B cell (primary cell): ENCODE measurements at regions not wholly inside any gene's neighbourhood (a gene's known extent, or its start where the extent isn't known, plus 50 kb on each side); places are given as distances from the start of the nearest gene placed in this dataset.

Source experiments
- ATAC-seq: fragments of 200-7000 bp; cut with Tn5 transposase; one replicate; pipeline ENCODE4 v1.10.0; 2021; ENCODE audit warnings: low read depth, mild to moderate bottlenecking, moderate number of reproducible peaks, moderate library complexity
- CTCF ChIA-PET: fragments of 350-600 bp; sonication (Branson Sonifier 250); formaldehyde crosslinking; loops from one replicate; lab custom pipeline; 2021; ENCODE audit warnings: antibody characterized with exemption, inconsistent platforms; lab: Charles Lee
- POLR2A ChIA-PET: fragments of 350-600 bp; sonication (Branson Sonifier 250); formaldehyde crosslinking; loops from one replicate; lab custom pipeline; 2021; ENCODE audit warnings: antibody characterized with exemption; lab: Charles Lee
- DNase-seq: peaks from one replicate; pipeline ENCODE4 v3.0.0; 2013
- H2AFZ ChIP-seq: 2 replicates; pipeline ENCODE4 v1.6.1; 2012; ENCODE audit warnings: mild to moderate bottlenecking, low read depth, low read length; ENCODE audit not compliant: insufficient read depth, poor library complexity, severe bottlenecking
- H3K27ac ChIP-seq, 2 donors: 1 replicate in 1 of 2; 2 replicates in 1 of 2; pipeline ENCODE4 v1.5.1; 2012 to 2013; ENCODE audit warnings: low read length in 2 of 2, mild to moderate bottlenecking in 2 of 2, moderate library complexity in 1 of 2
- H3K27me3 ChIP-seq, 4 experiments: fragments of 200-600 bp in 1 of 4; sonication (generic) in 1 of 4; replicated peaks in 1 of 4; 1 replicate in 2 of 4; 2 replicates in 2 of 4; pipeline versions ENCODE4 v1.6.1 to v1.7.0; 2013 to 2016; ENCODE audit warnings: low read length in 3 of 4, mild to moderate bottlenecking in 2 of 4, mixed read lengths in 1 of 4, moderate library complexity in 1 of 4; ENCODE audit not compliant: insufficient read depth in 4 of 4, control insufficient read depth in 3 of 4; ENCODE audit errors: control extremely low read depth in 1 of 4
- H3K36me3 ChIP-seq, 2 experiments: replicated peaks in 1 of 2; 1 replicate in 1 of 2; 2 replicates in 1 of 2; pipeline versions ENCODE4 v1.6.1 to v1.7.1; 2013; ENCODE audit warnings: low read length in 1 of 2; ENCODE audit not compliant: insufficient read depth in 2 of 2, control insufficient read depth in 1 of 2; ENCODE audit errors: control extremely low read depth in 1 of 2, extremely low read depth in 1 of 2
- H3K4me1 ChIP-seq, 2 donors: fragments of 200-600 bp in 1 of 2; sonication (generic) in 1 of 2; 1 replicate in 1 of 2; 2 replicates in 1 of 2; pipeline versions ENCODE4 v1.5.1 to v1.6.1; 2013 to 2017; ENCODE audit warnings: low read length in 2 of 2; ENCODE audit not compliant: control insufficient read depth in 2 of 2, insufficient read depth in 2 of 2
- H3K4me2 ChIP-seq: replicated peaks from 2 replicates; pipeline ENCODE3; 2012; ENCODE audit warnings: mild to moderate bottlenecking, low read depth, low read length; ENCODE audit not compliant: poor library complexity, severe bottlenecking
- H3K4me3 ChIP-seq, 5 experiments: fragments of 200-600 bp in 1 of 5; sonication (generic) in 1 of 5; 1 replicate in 3 of 5; 2 replicates in 2 of 5; pipeline versions ENCODE4 v1.5.1 to v1.7.0; 2011 to 2016; ENCODE audit warnings: low read length in 4 of 5, mild to moderate bottlenecking in 4 of 5, low read depth in 2 of 5, control low read depth in 1 of 5, moderate library complexity in 1 of 5; ENCODE audit not compliant: insufficient read depth in 1 of 5; ENCODE audit errors: control extremely low read depth in 1 of 5, extremely low read depth in 1 of 5
- H3K79me2 ChIP-seq: fragments of 200-600 bp; sonication (generic); one replicate; pipeline ENCODE4 v1.6.0; 2016; ENCODE audit warnings: low read length; ENCODE audit not compliant: control insufficient read depth, insufficient read depth
- H3K9ac ChIP-seq: fragments of 200-600 bp; sonication (generic); 2 replicates; pipeline ENCODE4 v1.6.1; 2017; ENCODE audit warnings: mild to moderate bottlenecking, low read length, moderate library complexity
- H3K9me3 ChIP-seq, 3 donors: one replicate each; pipeline versions ENCODE4 v1.6.1 to v1.7.1; 2013; ENCODE audit warnings: low read length in 2 of 3; ENCODE audit not compliant: control insufficient read depth in 2 of 3, insufficient read depth in 1 of 3; ENCODE audit errors: control extremely low read depth in 1 of 3
- H4K20me1 ChIP-seq: 2 replicates; pipeline ENCODE4 v1.6.0; 2012; ENCODE audit warnings: mild to moderate bottlenecking, low read length; ENCODE audit not compliant: insufficient read depth, control insufficient read depth, poor library complexity, severe bottlenecking
- H3K27ac Mint-ChIP-seq: one replicate; pipeline ENCODE4 v1.8.0; 2021; ENCODE audit warnings: mixed read lengths
- H3K27me3 Mint-ChIP-seq: one replicate; pipeline ENCODE4 v1.8.0; 2021; ENCODE audit warnings: mixed read lengths
- H3K4me1 Mint-ChIP-seq: one replicate; pipeline ENCODE4 v1.8.0; 2021; ENCODE audit warnings: mixed read lengths
- H3K4me3 Mint-ChIP-seq: one replicate; pipeline ENCODE4 v1.8.0; 2021; ENCODE audit warnings: mixed read lengths
- H3K9me3 Mint-ChIP-seq: one replicate; pipeline ENCODE4 v1.8.0; 2022; ENCODE audit warnings: mixed read lengths; ENCODE audit not compliant: insufficient read depth
- EZH2 ChIP-seq: IDR thresholded peaks from 2 replicates; pipeline ENCODE4 v1.6.1; 2012; ENCODE audit warnings: borderline replicate concordance, low read depth, mild to moderate bottlenecking, moderate library complexity, low read length; ENCODE audit not compliant: insufficient read depth, poor library complexity, severe bottlenecking
- WGBS: methylation state at CpG from one replicate; pipeline ENCODE4 v1.1.5; 2013; ENCODE audit warnings: missing lambda C conversion rate; ENCODE audit not compliant: insufficient coverage; 5-methylcytosine and 5-hydroxymethylcytosine counted together
- intact Hi-C: fragments of 100-400 bp; cut with micrococcal nuclease; formaldehyde crosslinking; loops from one replicate; pipeline ENCODE4 v1.10.0; 2022
- TF ChIP-seq, protein P1 (sequence below): fragments of 200-600 bp; IDR thresholded peaks from one replicate; pipeline ENCODE4 v1.8.0; 2022; ENCODE audit warnings: antibody characterized with exemption, mild to moderate bottlenecking

DNA sequence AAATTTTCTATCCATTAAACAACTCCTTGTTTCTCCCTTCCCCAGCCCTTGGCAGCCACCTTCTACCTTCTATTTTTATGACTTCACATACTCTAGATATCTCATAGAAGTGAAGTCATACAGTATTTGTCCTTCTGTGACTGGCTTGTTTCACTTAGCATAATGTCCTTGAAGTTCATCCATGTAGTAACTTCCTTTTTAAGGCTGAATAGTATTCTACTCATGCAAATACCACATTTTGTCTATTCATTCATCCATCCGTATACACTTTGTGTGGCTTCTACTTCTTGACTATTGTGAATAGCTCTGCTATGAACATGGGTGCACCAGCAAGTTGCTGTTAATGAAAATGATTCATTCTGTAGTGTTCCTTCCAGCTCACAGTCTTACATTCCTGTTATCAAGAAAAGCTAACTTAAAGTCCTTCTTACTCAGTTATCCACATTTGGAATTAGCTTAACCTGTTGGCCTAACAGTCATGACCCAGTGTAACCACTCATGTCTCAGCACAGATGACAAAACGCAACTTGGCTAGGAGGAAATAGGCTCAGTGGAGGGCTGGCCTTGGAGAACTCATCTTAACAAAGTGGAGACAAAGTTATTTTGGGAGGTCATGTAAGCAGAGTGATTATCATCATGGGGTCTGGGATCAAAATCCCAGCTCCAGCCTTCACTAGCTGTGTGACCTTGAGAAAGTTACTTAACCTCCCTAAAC is 129.7 kb upstream of the MAP3K1 start:
- Mint-ChIP-seq H3K4me3 (peak overlapping the region; percentile 74), H3K4me1 (peaks cover 91% of the 10 kb centered on the region), H3K9me3 (peaks cover 4% of the 10 kb centered on the region), H3K27ac (peak overlapping the region; percentile 95), H3K27me3 (no peaks in the 10 kb centered on the region)
- ChIA-PET POLR2A (interaction anchor here (0.7 to 5.1 kb wide), 17 partner anchors 13 to 664 kb away, joined by 3 to 62 read pairs (median 5); partner anchors contain the start of gene MAP3K1), CTCF (interaction anchor here (0.7 to 3.6 kb wide), 20 partner anchors 9 to 749 kb away, joined by 3 to 31 read pairs (median 6); partner anchors contain the start of gene MAP3K1)
- Histone ChIP-seq H3K27me3 (no peaks in the 10 kb centered on the region), H4K20me1 (no peaks in the 10 kb centered on the region), H3K79me2 (peaks cover 21% of the 10 kb centered on the region), H3K9ac (peak overlapping the region; percentile 12), H2AFZ (peak overlapping the region; percentile 20), H3K4me1 (peaks cover 86 to 89% of the 10 kb centered on the region in 2 donors), H3K4me3 (peak overlapping the region in 1 of 5 experiments; percentile 33), H3K36me3 (no peaks in the 10 kb centered on the region), H3K27ac (peak overlapping the region; percentile 93 to 97), H3K4me2 (peak overlapping the region; percentile 62), H3K9me3 (peaks cover 0 to 4% (median 0%) of the 10 kb centered on the region in 3 donors)
- WGBS = no CpG with 5 or more reads among the region's 2 CpGs
- peak; percentile 1 for ATAC-seq
- DNase-seq = no peak
- intact Hi-C loops = loop anchor here (1.0 to 5.0 kb wide), 9 partner anchors 15 to 415 kb away; partner anchors contain the start of gene MAP3K1
- TF ChIP-seq, protein P1, sequence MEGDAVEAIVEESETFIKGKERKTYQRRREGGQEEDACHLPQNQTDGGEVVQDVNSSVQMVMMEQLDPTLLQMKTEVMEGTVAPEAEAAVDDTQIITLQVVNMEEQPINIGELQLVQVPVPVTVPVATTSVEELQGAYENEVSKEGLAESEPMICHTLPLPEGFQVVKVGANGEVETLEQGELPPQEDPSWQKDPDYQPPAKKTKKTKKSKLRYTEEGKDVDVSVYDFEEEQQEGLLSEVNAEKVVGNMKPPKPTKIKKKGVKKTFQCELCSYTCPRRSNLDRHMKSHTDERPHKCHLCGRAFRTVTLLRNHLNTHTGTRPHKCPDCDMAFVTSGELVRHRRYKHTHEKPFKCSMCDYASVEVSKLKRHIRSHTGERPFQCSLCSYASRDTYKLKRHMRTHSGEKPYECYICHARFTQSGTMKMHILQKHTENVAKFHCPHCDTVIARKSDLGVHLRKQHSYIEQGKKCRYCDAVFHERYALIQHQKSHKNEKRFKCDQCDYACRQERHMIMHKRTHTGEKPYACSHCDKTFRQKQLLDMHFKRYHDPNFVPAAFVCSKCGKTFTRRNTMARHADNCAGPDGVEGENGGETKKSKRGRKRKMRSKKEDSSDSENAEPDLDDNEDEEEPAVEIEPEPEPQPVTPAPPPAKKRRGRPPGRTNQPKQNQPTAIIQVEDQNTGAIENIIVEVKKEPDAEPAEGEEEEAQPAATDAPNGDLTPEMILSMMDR = no peak
- no peak for TF ChIP-seq EZH2

DNA sequence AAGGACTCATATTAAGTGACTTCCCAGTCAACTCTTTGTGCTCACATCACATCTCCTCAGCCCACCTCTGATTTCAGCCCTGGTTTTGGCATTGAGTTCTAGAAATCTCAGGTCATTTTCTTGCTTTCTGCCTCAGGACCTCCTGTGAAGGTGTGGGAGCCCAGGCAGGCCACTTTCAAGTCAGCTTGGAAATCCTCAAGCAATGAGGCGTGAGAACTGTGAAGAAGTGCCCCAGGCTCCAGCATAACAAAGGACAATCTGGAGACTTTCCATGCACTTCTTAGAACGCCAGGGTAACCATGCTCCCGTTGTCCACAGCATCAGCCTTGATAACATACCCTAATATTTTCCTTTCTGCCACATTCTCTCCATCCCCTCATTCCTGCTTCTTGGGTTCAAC is 131.2 kb upstream of the MAP3K1 start:
- no peak overlapping the region for H3K4me3 ChIP-seq
- peaks cover 4% of the 10 kb centered on the region for H3K9me3 Mint-ChIP-seq
- no peak for DNase-seq
- peak overlapping the region; percentile 32 for H3K4me3 Mint-ChIP-seq
- peak overlapping the region; percentile 86 for H3K27ac Mint-ChIP-seq
- H3K27me3 Mint-ChIP-seq = no peaks in the 10 kb centered on the region
- ChIA-PET CTCF (interaction anchor here (0.8 to 1.3 kb wide), 3 partner anchors 60 to 413 kb away, joined by 3 to 5 read pairs (median 3); no protein-coding TSS in a partner anchor), POLR2A (interaction anchor here (2.0 kb wide), 1 partner anchor 13 kb away, joined by 8 read pairs; no protein-coding TSS in a partner anchor)
- intact Hi-C loops = no loop called here
- H3K4me2 ChIP-seq = peak overlapping the region; percentile 62
- peak overlapping the region; percentile 36 for H2AFZ ChIP-seq
- no peaks in the 10 kb centered on the region for H3K27me3 ChIP-seq
- no peak for ATAC-seq
- 91% methylated on average over 3 of the region's 3 CpGs for WGBS
- peak overlapping the region; percentile 93 to 97 for H3K27ac ChIP-seq
- H4K20me1 ChIP-seq = no peaks in the 10 kb centered on the region
- no peaks in the 10 kb centered on the region for H3K36me3 ChIP-seq
- no peak overlapping the region for H3K9ac ChIP-seq
- H3K4me1 ChIP-seq = peaks cover 71 to 74% of the 10 kb centered on the region in 2 donors
- H3K79me2 ChIP-seq = peaks cover 6% of the 10 kb centered on the region
- H3K4me1 Mint-ChIP-seq = peaks cover 83% of the 10 kb centered on the region
- H3K9me3 ChIP-seq = peaks cover 0 to 4% (median 0%) of the 10 kb centered on the region in 3 donors
- TF ChIP-seq, protein P1 = no peak
- no peak for TF ChIP-seq EZH2
